ENCODE measurements at regions not wholly inside any gene's neighbourhood (a gene's known extent, or its start where the extent isn't known, plus 50 kb on each side); places are given as distances from the start of the nearest gene placed in this dataset.

DNA sequence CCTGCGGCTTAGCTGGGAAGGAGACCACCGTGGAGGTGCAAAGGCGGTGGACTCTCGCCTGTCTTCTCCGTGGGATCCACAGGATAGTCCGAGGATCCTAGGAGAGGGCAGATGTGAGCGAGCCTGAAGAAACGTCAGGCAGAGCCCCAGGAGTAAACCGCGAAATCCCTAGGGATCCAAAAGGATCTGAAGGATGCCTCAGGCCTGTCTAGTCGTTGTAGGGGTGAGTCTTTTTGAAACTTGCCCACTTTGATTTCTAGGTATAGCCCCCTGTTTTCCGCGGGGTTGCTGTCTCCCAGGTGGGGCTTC is 576.5 kb downstream of the KCNJ18 start:
- no peak for TF ChIP-seq NFIC (IDR thresholded peaks at IDR 0.05)
- TF ChIP-seq RAD21 (IDR thresholded peaks at IDR 0.05; ENCODE audit: low read depth): no peak
- TF ChIP-seq EGR1 (IDR thresholded peaks at IDR 0.05): no peak
- no peak for TF ChIP-seq MAX (IDR thresholded peaks at IDR 0.05)
- TF ChIP-seq TCF12 (IDR thresholded peaks at IDR 0.05; ENCODE audit: low read depth): no peak
- TF ChIP-seq YY1 (IDR thresholded peaks at IDR 0.05; ENCODE audit: low read depth): no peak
- no peak for TF ChIP-seq CEBPB (IDR thresholded peaks at IDR 0.05)
- no peak for TF ChIP-seq TEAD4 (IDR thresholded peaks at IDR 0.05)
- no peak for TF ChIP-seq CREB1 (IDR thresholded peaks at IDR 0.05; ENCODE audit: low read depth)
- no peak for TF ChIP-seq FOXM1 (IDR thresholded peaks at IDR 0.05; ENCODE audit: borderline replicate concordance, low read depth)
- TF ChIP-seq ZBTB7A (IDR thresholded peaks at IDR 0.05; ENCODE audit: low read depth): no peak
- no peak for TF ChIP-seq USF1 (IDR thresholded peaks at IDR 0.05)
- TF ChIP-seq TAF1 (IDR thresholded peaks at IDR 0.05; ENCODE audit: low read depth): no peak
- TF ChIP-seq, protein P1, sequence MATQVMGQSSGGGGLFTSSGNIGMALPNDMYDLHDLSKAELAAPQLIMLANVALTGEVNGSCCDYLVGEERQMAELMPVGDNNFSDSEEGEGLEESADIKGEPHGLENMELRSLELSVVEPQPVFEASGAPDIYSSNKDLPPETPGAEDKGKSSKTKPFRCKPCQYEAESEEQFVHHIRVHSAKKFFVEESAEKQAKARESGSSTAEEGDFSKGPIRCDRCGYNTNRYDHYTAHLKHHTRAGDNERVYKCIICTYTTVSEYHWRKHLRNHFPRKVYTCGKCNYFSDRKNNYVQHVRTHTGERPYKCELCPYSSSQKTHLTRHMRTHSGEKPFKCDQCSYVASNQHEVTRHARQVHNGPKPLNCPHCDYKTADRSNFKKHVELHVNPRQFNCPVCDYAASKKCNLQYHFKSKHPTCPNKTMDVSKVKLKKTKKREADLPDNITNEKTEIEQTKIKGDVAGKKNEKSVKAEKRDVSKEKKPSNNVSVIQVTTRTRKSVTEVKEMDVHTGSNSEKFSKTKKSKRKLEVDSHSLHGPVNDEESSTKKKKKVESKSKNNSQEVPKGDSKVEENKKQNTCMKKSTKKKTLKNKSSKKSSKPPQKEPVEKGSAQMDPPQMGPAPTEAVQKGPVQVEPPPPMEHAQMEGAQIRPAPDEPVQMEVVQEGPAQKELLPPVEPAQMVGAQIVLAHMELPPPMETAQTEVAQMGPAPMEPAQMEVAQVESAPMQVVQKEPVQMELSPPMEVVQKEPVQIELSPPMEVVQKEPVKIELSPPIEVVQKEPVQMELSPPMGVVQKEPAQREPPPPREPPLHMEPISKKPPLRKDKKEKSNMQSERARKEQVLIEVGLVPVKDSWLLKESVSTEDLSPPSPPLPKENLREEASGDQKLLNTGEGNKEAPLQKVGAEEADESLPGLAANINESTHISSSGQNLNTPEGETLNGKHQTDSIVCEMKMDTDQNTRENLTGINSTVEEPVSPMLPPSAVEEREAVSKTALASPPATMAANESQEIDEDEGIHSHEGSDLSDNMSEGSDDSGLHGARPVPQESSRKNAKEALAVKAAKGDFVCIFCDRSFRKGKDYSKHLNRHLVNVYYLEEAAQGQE (IDR thresholded peaks at IDR 0.05; ENCODE audit: low read depth): no peak
- TF ChIP-seq EP300 (IDR thresholded peaks at IDR 0.05; ENCODE audit: borderline replicate concordance): no peak

GRCh38 chr17:22270381-22270780 is 578.1 kb downstream of the KCNJ18 start:
- no peak for TF ChIP-seq NFIC (IDR thresholded peaks at IDR 0.05)
- TF ChIP-seq USF1 (IDR thresholded peaks at IDR 0.05): no peak
- no peak for TF ChIP-seq TAF1 (IDR thresholded peaks at IDR 0.05; ENCODE audit: low read depth)
- no peak for TF ChIP-seq TCF12 (IDR thresholded peaks at IDR 0.05; ENCODE audit: low read depth)
- no peak for TF ChIP-seq CREB1 (IDR thresholded peaks at IDR 0.05; ENCODE audit: low read depth)
- TF ChIP-seq ZBTB7A (IDR thresholded peaks at IDR 0.05; ENCODE audit: low read depth): no peak
- TF ChIP-seq RAD21 (IDR thresholded peaks at IDR 0.05; ENCODE audit: low read depth): no peak
- TF ChIP-seq TEAD4 (IDR thresholded peaks at IDR 0.05): no peak
- TF ChIP-seq EP300 (IDR thresholded peaks at IDR 0.05; ENCODE audit: borderline replicate concordance): no peak
- no peak for TF ChIP-seq EGR1 (IDR thresholded peaks at IDR 0.05)

- TF ChIP-seq USF1 (IDR thresholded peaks at IDR 0.05): no peak
- no peak for TF ChIP-seq YY1 (IDR thresholded peaks at IDR 0.05; ENCODE audit: low read depth)
- TF ChIP-seq CEBPB (IDR thresholded peaks at IDR 0.05): no peak
- no peak for TF ChIP-seq TCF12 (IDR thresholded peaks at IDR 0.05; ENCODE audit: low read depth)
- no peak for TF ChIP-seq ZBTB7A (IDR thresholded peaks at IDR 0.05; ENCODE audit: low read depth)
- no peak for TF ChIP-seq FOXM1 (IDR thresholded peaks at IDR 0.05; ENCODE audit: borderline replicate concordance, low read depth)
- no peak for TF ChIP-seq CREB1 (IDR thresholded peaks at IDR 0.05; ENCODE audit: low read depth)
- TF ChIP-seq MAX (IDR thresholded peaks at IDR 0.05): no peak
- TF ChIP-seq NFIC (IDR thresholded peaks at IDR 0.05): no peak
- no peak for TF ChIP-seq TEAD4 (IDR thresholded peaks at IDR 0.05)
- TF ChIP-seq, protein P1 (IDR thresholded peaks at IDR 0.05; ENCODE audit: low read depth): no peak
- TF ChIP-seq RAD21 (IDR thresholded peaks at IDR 0.05; ENCODE audit: low read depth): no peak
- no peak for TF ChIP-seq EGR1 (IDR thresholded peaks at IDR 0.05)
- no peak for TF ChIP-seq TAF1 (IDR thresholded peaks at IDR 0.05; ENCODE audit: low read depth)
- TF ChIP-seq EP300 (IDR thresholded peaks at IDR 0.05; ENCODE audit: borderline replicate concordance): no peak
Observed at GRCh38 chr17:22272363-22273146, 580.2 kb downstream of the KCNJ18 start.

- TF ChIP-seq TCF12 (IDR thresholded peaks at IDR 0.05; ENCODE audit: low read depth) (no peak), EP300 (IDR thresholded peaks at IDR 0.05; ENCODE audit: borderline replicate concordance) (no peak), FOXM1 (IDR thresholded peaks at IDR 0.05; ENCODE audit: borderline replicate concordance, low read depth) (no peak), ZBTB7A (IDR thresholded peaks at IDR 0.05; ENCODE audit: low read depth) (no peak), CEBPB (IDR thresholded peaks at IDR 0.05) (no peak), USF1 (IDR thresholded peaks at IDR 0.05) (no peak), RAD21 (IDR thresholded peaks at IDR 0.05; ENCODE audit: low read depth) (no peak), NFIC (IDR thresholded peaks at IDR 0.05) (no peak), EGR1 (IDR thresholded peaks at IDR 0.05) (no peak), YY1 (IDR thresholded peaks at IDR 0.05; ENCODE audit: low read depth) (no peak), MAX (IDR thresholded peaks at IDR 0.05) (no peak), CREB1 (IDR thresholded peaks at IDR 0.05; ENCODE audit: low read depth) (no peak), TEAD4 (IDR thresholded peaks at IDR 0.05) (no peak), TAF1 (IDR thresholded peaks at IDR 0.05; ENCODE audit: low read depth) (no peak)
- TF ChIP-seq, protein P1 (IDR thresholded peaks at IDR 0.05; ENCODE audit: low read depth): no peak
Observed at GRCh38 chr17:22273308-22273707, 581.0 kb downstream of the KCNJ18 start.

All from Ishikawa (cell line).